Daoy (cell line): ENCODE measurements at regions not wholly inside any gene's neighbourhood (a gene's known extent, or its start where the extent isn't known, plus 50 kb on each side); places are given as distances from the start of the nearest gene placed in this dataset.

Experiments used
- DNase-seq: peaks from one replicate; pipeline ENCODE4 v3.0.0-alpha.2; 2015; ENCODE audit warnings: low read depth

GRCh38 chr4:57689693-57690205, 579.6 kb upstream of the IGFBP7 start:
- no peak for DNase-seq

- DNase-seq, result no peak
These were observed 572.1 kb upstream of the IGFBP7 start for GRCh38 chr4:57682275-57682674.

- DNase-seq, result no peak
These were observed 569.8 kb upstream of the IGFBP7 start for GRCh38 chr4:57679969-57680368.

- DNase-seq, result no peak
These were observed 566.2 kb upstream of the IGFBP7 start for GRCh38 chr4:57676394-57676793.

- DNase-seq, result no peak
These were observed 562.8 kb upstream of the IGFBP7 start for GRCh38 chr4:57672846-57673433.

GRCh38 chr4:57668621-57669020, 558.4 kb upstream of the IGFBP7 start:
- DNase-seq, result no peak

- DNase-seq, result no peak
These were observed 555.6 kb upstream of the IGFBP7 start for GRCh38 chr4:57665806-57666205.

GRCh38 chr4:57661517-57662090, 551.4 kb upstream of the IGFBP7 start:
- DNase-seq, result no peak

GRCh38 chr4:57658673-57659072, 548.5 kb upstream of the IGFBP7 start:
- no peak for DNase-seq

GRCh38 chr4:57658188-57658587, 548.0 kb upstream of the IGFBP7 start:
- no peak for DNase-seq

GRCh38 chr4:57655342-57655741, 545.2 kb upstream of the IGFBP7 start:
- no peak for DNase-seq

- DNase-seq, result no peak
These were observed 542.6 kb upstream of the IGFBP7 start for GRCh38 chr4:57652779-57653178.

- no peak for DNase-seq
These were observed 530.4 kb upstream of the IGFBP7 start for GRCh38 chr4:57640391-57641100.

- no peak for DNase-seq
These were observed 529.6 kb upstream of the IGFBP7 start for GRCh38 chr4:57639561-57640382.

- DNase-seq, result no peak
These were observed 525.7 kb upstream of the IGFBP7 start for GRCh38 chr4:57635910-57636309.

GRCh38 chr4:57633212-57633859, 523.2 kb upstream of the IGFBP7 start:
- no peak for DNase-seq

- no peak for DNase-seq
These were observed 522.4 kb upstream of the IGFBP7 start for GRCh38 chr4:57632564-57632963.

- no peak for DNase-seq
These were observed 521.0 kb upstream of the IGFBP7 start for GRCh38 chr4:57631147-57631546.

GRCh38 chr4:57628004-57628403, 517.8 kb upstream of the IGFBP7 start:
- DNase-seq, result no peak

GRCh38 chr4:57614257-57614932, 504.2 kb upstream of the IGFBP7 start:
- no peak for DNase-seq

GRCh38 chr4:57612279-57612678, 502.1 kb upstream of the IGFBP7 start:
- no peak for DNase-seq
